ENCODE measurements at regions not wholly inside any gene's neighbourhood (a gene's known extent, or its start where the extent isn't known, plus 50 kb on each side); places are given as distances from the start of the nearest gene placed in this dataset.

DNA sequence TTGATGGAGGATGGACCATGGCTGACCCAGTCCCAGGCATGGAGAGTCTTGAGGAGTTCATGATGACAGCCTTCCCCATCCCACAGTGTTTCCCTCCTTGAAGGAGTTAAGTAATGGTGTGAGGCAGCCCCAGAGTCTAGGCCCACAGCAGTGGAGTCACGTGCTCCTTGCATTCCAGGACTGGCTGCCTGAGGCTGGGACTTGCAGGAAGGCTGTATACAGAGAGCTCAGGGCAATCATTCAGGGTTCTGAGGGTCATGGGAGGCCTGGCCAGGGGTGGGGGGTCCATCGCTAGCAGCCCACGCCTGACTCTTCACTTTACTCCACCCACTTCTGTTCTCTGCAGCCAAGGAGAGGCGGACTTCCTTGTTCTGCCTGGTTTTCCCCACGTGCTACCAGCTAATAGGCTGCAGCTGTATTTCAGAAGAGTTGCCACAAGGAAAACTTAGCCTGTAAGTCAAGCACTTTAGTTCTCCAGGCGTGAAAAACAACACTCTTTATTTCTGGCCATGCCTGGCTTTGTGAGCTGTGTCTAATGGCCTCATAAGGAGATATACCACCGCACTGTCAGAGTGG lies 272.5 kb downstream of the DHX35 start:
- no peak for DNase-seq

DNA sequence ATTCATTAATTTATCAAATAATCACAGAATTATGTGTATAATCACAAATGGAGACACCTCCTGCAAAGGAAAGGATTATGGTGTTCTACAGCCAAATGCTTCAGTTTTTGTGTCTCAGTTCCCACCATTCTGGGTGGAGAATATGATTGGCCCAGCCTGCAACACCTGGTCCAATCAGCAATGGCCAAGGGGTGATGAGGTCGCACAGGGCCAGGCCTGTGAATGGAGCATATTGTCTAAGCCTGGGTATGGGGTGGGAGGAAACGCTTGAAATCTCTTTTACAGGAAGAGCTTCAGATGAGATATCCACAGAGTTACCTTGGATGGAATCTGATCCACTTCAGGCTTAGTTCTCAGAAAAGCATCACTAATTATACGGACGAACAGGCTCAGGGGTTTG lies 271.6 kb downstream of the DHX35 start:
- DNase-seq, result no peak

DNA sequence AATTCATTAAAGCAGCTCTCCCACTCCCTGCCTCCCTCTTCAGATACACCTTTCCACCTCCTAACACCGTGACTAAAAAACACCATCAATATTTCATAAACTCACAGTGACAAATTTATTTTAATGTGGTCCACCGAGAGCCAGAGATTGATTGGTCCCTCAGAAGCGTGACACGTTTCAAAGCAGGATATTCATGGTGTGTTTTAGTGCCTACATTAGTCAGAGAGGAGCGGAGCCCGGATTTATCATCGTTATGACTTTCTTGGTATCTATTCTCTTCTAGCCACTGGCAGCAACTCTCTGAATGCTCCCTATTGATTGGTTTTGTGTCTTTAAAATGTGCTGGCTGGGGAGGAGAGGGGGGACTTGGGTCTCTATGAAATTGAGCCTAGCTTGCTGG lies 265.3 kb downstream of the DHX35 start:
- DNase-seq, result no peak

DNA sequence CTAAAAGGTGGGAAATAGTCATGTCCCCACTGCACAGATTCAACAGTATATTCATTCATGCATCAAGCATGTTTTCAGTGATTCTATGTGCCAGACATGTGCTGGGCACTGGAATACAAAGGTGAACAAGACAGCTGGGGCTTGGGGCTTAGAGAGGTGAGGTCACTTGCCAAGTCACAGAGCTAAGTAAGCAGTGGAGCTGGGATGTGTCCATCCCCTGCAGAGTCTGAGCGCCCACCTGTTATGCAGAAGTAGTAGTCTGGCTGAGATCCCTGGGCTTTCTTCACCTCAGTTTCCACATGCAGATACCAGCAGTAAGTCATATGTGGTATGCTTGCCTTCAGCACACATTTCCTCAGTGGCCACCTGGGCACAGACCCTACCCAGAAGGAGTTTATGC lies 263.8 kb downstream of the DHX35 start:
- no peak for DNase-seq

DNA sequence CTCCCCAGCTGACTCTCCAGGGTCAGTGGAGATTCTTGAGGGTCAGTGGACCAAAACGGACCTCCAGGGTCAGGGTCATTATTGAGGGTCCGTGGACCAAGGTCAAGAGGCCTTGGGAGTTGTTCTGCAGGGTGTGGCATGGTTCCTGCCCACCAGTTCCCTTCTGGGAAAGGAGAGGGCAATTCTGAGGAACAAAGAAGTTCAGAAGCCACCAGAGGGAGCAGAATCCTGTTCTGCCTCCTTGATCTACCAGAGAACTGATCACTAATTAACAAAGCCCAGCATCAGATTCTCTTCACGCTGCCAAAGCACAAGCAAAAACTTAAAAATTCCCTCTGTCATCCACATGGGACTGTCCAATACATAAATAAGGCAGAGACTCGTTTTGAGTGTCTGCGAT lies 263.4 kb downstream of the DHX35 start:
- DNase-seq, result no peak

DNA sequence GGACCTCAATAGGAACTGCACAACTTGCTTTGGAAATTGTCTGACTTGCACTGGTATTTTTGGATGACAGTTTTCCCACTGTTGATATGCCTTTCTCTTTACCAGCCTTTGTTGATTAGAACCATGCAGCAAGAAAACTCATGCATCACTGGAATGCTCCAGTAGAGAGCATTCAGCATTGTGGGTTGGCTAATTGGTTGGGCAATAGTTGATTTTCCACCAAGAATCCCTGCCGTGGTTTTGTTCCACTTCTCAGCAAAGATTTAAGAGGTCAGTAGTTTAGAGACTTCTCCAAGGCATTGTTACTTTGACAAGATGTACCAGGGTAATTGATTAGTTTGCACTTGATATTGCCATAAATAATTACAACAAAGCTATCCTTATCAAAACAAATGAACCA lies 260.0 kb downstream of the DHX35 start:
- DNase-seq, result no peak

DNA sequence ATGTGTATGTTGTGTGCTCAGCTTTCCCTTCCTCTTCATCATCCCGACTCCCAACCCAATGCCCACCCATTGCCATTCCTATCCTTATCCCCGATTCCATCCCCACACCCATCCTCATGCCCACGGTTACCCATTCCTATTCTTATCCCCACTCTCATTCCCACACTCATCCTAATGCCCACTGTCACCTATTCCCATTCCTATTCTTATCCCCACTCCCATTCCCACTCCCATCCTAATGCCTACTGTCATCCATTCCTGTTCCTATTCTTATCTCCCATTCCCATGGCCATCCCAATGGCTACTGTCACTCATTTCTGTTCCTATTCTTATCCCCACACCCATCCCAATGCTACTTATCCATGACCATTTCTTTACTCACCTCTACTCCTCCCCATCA lies 254.1 kb downstream of the DHX35 start:
- no peak for DNase-seq

DNA sequence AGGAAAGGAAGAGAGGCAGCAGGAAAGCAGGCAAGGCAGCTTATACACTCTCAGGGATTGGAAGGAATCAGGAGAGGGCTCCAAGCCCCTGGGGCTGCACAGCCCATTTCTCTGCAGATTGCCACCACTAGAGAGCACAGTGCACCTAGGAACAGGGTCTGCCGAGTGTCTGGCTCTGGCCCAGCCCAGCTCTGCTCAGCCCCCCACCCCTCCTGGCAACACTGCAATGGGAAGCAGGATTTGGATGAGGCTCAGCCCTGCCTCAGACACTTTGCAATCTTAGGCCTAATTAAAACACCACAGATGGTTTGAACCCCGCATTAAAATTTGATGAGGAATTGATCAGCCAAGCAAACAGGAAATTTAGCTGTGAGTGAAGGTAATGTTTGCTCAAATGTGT lies 252.7 kb downstream of the DHX35 start:
- no peak for DNase-seq

DNA sequence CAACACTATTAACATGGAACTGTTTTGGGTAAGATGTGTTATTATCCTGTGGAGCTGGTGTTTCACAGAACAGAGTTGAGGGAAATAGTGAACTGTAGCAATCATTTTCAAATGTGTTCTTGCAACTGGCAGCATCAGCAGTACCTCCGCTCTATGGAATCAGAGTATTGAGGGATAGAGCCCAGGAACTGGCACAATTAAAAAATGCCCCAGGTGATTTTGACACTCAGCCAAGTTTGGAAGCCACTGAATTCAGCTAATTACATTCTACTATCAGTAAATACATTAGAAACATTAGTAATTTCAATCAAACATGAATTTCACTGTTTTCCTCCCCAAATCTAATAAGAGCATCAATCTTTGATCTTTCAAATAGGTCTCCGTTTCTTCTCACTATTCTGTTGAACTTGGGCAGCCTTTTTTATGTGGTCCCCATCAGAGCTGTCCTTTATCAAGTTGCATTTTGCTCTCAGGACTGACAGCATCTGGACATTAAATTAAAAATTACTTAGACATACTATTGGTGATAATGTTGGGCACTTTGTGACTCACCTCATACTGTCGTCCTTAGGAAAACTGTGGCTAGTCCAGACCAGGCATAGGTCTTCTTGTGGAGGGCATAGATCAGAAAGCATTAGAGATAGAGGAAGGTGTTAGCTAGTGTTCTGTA lies 251.5 kb downstream of the DHX35 start:
- DNase-seq, result no peak

DNA sequence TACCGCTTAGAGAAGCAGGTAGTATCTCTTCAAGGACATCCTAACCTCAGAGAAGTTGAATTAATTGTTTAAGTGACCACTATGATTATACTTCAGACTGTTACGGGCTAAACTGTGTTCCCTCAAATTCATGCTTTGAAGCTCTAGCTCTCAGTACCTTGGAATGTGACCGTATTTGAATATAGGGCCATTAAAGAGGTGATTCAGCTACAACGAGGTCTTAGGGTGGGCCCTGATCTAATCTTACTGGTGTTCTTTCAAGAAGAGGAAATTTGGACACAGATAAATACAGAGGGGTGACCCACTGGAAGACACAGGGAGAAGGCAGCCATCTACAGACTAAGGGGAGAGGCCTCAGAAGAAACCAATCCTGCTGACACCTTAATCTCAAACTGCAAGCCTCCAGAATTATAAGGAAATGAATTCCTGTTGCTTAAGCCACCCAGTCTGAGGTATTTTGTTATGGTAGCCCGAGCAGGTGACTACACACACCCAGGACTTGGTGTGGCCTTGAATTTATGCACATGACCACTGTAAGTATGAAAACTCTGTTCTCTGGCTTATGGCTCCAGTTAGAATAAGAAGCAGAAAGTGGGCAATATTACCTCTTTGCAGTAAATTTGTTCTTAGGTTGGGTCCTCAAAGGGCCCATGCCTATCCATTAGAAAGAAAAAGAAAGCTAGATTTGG lies 249.1 kb downstream of the DHX35 start:
- no peak for DNase-seq

DNA sequence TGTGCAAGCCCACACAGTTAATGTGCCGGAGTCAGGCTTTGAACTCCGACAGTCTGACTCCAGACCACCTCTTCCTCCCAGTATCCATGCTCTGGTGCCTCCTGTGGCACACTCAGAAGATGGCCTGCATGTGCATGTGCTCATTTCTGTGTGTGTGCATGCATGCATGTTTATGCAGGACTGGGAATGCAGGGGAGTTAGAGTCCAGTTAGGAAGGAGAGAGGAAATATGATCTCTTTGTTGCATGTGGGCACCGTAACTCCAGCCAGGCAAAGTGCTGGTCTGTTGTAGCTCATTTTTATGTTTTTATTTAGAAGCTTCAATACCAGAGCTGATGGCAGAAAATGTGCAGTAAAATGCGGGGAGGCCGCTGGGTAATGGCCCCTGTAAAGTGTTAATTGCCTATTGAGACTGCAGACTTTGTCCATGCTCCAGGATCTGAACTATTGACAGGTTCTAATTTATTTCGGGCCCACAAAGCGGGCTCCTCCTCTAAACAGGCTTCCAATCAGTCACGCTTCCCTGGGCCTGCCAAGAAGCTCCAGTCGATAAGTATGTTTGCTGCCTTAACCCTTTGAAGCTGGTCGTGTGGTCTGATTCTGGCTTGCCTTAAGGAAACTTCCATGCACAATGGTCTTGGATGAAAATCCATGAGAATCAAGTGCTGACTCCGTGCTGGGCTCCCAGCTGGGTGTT lies 248.3 kb downstream of the DHX35 start:
- no peak for DNase-seq

DNA sequence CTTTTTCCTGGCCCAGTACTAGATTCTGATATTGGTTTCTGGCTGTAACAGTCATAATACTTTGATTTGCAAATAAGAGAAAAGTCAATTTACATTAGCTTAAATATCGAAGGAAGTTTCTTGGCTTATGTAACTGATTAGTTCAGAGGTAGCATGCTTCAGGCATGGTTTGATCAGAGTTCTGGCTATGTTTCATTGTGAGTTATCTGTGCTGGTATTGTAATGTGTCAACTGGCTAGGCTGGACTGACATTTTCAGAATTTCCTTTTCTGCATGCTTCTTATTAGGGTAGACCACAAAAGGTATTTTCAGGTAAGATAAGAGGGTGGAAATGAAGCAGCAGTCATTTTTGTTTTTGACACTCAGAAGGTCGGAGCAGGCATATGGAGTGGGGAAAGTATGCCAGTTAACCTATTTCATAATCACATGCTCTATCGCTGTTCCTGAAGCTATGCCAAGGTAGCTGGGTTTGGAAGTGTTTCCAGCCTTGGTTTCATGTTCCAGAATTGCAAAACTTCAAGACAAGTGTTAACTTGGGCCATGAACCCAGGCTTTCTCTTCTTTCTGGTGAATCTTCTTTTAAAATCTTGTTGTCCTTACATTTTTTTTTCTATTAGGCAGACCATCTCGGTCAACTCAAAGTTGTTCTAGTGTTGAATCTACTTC lies 244.9 kb downstream of the DHX35 start:
- no peak for DNase-seq

DNA sequence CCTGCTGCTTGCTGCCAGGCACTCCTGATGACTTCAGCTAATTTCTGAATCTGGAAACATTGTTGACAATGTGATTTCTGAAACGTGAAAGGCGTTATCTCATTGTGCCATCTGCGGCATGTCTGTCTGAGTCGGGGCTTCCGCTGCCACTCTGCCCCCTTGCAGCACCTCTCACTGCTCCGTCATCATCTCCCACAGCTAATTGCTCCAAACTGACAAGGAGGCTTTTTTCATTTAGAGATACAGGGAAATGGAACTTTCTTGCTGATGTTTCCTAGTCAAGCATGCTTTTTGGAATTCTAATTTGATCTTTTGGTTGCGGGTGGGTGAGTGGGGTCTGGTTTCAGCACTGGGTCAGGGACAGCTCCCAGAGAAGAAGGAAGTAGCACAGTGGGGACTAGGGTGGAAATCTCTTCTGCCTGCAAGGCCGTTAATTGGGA lies 233.5 kb downstream of the DHX35 start:
- DNase-seq, result no peak

DNA sequence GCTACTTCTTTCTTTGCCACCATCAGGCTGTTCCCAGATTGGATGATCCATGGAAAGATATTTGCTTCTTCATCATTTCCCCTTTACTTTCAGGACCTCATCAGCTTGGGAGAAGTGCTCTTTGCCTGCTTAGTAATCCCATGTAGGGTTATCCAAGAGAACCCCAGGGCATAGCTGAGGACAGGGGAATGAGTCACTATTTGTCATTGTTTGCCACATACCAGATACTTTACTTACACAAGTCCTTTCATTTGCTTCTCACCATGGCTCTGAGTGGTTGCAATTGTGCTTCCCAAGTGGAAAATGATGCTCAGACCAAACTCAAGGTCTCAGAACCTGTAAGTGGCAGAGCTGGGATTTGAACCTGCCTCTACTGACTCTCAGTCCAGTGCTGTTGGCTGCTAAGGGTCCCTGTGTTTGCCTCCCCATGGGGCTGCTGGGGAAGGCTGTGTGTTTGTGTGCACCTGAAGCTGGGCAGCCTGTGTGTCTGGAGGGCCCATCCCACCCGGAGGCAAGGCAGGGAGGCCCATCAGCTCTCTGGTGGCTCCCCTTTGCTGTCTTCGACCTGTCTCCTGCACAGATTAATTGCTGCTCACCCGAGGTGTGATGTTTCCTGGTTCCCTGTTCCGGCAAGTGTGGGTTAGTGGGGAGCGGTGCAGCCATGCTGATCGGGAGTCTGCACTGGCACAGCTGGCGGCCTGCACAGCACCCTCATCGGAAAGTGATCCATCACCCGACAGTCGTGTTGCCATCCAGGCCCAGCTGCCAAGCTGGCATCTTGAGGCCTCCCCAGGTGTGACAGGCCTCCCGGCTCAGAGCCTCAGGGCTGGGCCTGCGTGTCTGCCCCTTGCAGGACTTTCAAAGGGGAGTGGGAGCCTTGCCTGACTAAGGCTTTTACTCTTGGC lies 228.8 kb downstream of the DHX35 start:
- no peak for DNase-seq

DNA sequence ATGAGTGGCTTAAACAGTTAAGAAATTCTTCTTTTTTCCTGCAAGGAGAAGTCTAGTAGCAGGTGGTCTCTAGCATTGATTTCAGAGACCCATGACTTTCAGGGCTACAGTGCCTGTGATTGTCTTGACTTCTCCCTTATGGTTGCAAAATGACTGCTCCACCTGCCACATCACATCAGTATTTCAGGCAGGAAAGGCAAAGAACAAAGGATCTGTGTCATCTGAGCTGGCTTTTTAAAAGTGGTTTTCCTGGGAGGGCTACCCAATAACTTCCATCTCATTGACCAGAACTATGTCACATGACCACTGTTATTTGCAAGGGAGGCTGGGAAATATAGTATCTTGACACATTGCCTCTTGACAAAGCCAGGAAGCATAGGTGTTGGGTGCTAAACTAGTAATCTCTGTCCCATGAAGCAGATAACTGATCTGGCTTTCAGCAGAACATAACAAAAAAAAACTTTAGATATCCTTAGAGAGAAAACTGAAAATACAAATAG lies 226.2 kb downstream of the DHX35 start:
- no peak for DNase-seq

DNA sequence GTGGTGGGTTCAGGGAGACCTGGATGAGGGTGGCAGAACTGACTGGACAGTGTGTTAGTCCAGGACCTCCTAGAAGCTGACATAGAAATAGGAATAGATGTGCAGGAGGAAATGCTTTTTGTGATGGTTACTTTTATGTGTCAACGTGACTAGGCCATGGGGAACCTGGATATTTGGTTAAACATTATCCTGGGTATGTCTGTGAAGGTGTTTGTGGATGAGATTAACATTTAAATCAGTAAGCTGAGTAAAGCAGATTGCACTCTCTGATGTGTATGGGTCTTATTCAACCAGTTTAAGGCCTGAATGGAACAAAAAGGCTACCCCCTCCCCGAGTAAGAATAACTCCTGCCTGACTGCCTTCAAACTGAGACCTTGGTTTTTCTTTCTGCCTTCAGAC lies 219.3 kb downstream of the DHX35 start:
- DNase-seq, result no peak

DNA sequence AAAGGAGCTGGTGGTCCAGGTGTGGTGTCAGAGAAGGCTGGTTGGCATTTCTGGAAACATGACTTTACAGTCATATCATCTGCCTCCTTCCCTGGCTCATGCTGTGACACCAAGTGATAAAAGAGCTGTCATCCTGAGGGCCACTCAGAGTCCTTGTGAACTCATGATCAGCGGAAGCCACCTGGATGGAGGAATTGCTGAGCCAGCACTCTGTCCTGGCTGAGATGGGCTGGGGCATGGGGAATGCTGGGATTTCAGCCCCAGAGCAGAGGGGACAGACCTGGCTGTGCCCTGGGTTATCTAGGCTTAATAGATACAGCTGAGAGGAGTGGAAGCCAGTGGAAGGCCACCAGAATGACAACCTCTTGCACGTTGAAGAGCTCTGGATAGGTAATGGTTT lies 214.3 kb downstream of the DHX35 start:
- no peak for DNase-seq

DNA sequence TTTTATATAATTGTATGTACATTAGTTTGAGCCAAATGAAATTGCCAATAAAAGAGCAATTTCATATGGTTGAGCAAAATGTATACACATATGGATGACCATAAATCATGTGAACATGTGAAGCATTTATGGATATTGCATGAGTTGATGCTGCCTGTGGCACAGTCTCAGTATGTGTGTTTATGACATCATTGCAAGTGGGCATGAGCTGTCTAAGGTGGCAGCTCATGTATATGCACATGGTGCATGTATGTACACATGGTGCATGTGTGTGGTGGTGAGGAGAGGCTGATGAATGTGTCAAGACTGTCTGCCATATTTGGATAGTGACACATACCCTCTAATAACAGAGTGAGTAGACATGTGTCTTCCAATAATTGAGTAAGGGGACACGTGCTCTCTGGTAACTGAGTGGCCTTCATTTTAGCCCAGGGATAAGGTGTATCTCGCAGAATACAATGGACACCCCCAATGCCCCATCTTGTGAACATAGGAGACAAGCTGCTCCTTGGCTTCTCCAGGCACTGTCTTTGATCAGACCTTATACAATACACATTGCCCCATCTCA lies 208.8 kb downstream of the DHX35 start:
- no peak for DNase-seq

DNA sequence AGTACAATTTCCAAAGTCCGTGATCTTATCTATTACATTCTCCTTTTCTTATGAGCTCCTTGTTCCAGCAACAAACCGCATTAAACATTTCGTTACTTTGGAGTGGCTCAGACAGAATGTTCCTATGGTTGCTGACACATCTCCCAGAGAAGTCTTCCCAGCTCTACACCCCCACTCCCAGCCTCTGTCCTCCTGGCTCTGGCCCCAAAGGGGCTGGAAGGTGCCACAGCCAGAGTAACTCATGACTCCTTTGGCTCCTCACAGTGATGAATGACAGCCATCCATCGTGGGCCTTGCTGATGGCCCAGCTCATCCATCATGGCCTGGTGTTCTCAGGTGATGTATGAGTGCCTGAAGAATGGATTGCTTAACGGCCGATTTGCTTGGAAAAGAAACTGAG lies 203.0 kb downstream of the DHX35 start:
- DNase-seq, result no peak

DNA sequence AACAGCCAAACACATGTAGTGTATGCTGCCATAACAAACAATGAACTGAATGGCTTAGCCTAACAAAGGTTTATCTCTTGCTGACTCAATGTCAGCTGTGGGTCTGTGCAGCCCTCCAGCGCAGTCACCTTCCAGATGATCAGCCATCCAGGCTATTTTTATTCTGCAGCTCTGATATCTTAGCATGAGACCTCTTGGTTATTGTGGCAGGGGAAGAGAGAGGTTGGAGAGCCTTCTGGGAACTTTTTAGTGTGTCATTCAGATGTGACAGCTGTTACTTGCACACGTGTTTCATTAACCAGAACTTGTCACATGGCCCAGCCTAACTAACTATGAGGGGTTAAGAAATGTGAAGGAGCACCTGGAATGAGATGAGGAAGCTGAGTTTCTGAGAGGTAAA lies 202.5 kb downstream of the DHX35 start:
- no peak for DNase-seq

DNA sequence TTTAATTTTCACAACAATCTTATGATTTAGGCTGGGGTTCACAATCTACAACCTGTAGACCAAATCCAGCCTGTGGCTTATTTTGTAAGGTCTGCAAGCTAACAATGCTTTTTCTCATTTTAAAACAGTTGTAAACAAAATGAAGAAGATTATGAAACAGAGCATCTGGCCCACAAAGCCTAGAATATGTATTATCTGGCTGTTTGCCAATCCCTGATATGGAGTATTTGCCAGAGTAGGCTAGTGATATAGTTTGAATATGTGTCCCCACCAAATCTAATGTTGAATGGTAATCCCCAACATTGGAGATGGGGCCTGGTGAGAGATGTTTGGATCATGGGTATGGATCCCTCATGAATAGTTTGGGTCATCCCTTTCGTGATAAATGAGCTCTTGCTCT lies 201.8 kb downstream of the DHX35 start:
- no peak for DNase-seq

DNA sequence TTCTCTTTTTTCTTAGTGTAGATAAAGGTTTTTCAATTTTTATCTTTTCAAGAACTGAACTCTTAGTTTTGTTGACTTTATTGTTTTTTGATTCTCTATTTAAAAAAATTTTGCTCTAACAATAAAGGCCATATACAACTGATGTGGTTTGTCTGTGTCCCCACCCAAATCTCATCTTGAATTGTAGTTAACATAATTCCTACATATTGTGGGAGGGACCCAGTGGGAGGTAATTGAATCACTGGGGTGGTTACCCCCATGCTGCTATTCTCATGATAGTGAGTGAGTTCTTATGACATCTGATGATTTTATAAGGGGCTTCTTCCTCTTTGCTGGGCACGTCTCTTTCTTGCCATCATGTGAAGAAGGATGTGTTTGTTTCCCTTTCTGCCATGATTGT lies 199.8 kb downstream of the DHX35 start:
- DNase-seq, result no peak

All from CD4-positive, alpha-beta T cell treated with Interferon alpha-2 for 1 hour (primary cell).